Muscle of arm (tissue), 1 donor: ENCODE measurements at regions not wholly inside any gene's neighbourhood (a gene's known extent, or its start where the extent isn't known, plus 50 kb on each side); places are given as distances from the start of the nearest gene placed in this dataset.
A peak's percentile ranks its signal among the peaks of the same experiment; 100 is the strongest.
"Not testable (repeated sequence)": the region's sequence is repeated elsewhere in the genome, so short reads cannot be mapped to it uniquely, and the experiment has no call there.

ENCODE experiments used
- DNase-seq: peaks from one replicate; pipeline ENCODE4 v3.0.0-alpha.2; 2013

DNA sequence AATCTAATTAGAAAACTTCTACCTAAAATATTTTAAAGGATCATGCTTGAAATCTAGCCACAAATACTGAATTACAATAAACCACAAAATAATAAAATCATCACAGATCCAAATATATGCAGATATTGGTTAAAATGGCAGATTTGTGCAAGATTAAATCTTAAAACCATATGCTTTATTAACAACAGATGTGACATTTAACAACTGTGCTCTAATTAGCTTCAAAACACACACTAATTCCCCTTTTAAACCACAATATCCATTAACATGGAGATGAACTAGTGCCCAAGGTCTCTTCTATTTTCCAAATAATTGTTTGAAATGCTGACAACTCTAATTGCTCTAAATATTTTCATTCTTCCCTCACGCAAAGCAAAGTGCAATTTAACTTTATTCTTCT lies 1530.3 kb downstream of the SI start:
- no peak for DNase-seq

DNA sequence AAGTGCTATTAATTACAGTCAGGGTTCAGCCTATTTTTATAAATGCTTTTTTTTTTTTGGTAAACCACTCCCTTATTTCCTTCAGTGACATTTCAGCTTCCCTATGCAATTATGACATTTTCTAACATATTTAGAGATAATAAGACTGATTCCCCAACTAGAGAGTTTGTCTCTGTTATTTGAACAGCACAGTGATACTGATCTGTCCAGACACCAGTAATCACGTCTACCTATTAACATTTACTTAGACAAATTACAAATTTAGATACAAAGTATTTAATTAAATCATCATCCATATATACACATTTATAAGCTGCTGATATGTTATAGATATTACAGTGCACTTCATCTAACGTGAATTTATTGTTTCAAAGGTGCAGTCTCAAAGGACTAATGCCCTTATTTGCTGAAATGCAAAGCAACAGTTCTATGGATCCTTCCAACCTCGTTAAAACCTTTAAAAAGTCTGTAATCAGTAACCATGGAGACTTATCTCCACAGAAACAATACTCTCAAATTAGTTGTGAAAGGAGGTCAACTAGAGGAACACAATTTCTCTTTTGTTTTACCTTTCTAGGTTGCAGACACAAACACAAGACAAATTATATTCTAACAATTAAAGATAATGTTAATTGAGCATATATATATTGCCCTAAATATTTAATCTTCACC lies 1531.1 kb downstream of the SI start:
- no peak for DNase-seq

DNA sequence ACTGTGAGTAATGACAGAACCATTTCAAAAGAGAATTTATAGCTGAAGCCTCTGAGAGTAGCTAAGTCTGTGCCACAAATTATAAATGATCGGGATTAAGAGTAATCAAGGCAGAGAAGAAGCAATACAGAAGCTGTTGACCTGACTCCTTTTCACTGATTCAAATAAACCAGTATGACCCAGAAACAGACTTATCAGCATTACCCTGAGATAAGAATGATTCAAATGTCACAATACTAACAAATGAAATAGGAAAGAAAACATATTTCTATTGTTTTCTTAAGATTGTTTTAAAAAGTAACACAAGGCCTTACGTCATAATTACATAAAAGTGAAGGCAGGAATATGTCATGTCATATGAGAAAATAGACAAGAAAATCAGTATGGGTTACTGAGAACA lies 1534.6 kb downstream of the SI start:
- DNase-seq = no peak

DNA sequence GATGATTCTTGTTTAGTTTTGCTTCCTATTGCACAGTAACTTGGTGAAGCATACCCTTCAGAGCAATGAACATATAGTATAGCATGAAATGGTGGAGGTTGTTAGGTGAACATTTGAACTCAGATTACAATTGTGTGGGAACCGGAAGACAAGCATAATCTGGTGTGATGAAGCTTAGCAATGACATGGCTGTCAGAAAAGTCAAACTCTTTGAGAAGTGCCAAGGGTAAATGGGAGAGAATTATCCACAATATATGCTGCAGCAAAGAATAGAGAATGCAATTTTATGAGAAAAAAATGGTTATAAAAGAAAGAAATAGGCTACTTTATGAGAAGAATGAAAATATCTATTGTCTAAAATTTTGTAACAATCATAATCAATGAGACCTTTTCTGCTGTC lies 1536.7 kb downstream of the SI start:
- no peak for DNase-seq

DNA sequence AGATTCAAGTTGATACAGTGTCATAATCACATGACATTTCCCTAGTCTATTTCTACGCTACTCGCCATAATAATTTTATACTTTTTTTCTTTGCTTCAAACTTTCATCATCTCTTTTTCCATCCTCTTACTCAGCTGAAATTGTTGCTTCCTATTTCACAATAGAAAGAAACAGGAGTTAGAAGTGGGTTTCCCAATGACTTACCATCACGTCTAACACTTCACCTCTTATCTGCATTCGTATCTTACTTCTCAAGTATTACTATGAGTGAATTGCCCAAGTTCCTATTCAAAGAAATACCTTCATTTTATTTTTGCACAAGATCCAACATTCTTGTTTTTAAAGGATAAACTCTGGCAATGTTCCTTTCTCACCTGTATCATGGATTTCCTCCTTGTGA lies 1539.9 kb downstream of the SI start:
- DNase-seq = no peak

DNA sequence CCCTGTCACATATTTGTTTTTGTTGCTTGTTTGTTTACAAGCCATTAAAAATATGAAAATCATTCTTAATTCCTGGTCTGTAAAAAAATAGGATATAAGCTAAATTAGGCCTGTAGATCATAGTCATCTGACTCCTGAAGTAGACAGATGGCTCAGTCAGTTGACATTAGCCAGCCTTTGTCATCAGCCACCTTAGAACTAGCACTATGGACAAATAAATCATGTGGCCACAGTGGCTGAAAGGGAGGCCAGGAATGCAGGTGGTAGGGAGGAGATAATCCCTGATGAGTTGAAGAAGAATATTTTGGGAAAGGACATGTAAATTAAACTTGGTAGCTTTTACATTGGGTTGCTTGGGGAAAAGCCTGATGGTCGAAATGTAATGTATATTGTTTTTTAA lies 1544.9 kb downstream of the SI start:
- DNase-seq = no peak

DNA sequence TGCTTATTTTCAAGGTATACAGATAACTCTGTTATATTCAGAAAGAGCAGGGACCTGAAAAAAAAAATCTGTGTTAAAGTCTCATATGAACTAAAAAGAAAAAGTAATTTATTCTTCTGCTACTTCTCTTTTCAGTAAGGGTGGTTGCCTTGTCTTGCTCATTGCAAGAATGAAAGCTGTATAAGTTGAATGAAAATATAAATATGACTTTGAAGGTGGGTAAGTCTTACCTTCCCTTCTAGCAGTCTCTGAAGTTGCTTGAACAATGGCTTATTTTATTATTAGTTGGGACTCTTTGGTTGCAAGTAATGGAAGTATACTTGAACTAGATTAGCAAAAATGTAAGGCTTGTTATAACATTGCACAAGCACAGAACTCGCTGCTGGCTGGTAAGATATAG lies 1554.9 kb downstream of the SI start:
- no peak for DNase-seq

DNA sequence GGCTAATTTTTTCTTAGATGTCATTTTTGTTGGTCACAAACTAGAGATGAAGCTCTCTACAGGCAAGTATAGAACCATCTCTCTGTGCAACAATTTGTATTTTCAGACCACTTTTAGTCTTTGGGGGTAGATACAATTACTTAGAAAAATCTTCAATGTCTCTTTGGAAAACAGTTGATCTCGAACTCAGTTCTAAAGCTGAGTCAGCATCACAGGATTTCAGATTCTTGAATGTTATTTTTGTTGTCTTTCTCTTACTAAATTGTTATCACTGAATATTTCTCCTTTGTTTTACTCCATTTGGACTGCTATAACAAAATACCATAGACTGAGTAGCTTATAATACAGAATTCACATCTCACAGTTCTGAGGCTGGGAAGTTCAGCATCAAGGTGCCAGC lies 1557.0 kb downstream of the SI start:
- no peak for DNase-seq

DNA sequence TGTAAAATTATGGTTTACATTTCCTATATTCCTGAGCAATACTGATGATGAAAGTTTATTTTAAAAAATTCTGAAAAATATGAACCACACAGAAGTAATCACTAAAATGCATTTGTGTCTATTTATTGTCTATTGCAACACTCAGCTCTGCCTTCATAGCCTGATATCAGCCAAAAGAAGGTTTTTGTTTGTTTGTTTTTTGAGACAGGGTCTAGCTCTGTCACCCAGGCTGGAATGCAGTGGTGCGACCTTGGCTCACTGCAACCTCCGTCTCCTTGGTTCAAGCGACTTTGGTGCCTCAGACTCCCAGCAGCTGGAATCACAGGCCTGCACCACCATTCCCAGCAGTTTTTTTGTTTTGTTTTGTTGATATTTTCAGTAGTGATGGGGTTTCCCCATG lies 1560.2 kb downstream of the SI start:
- no peak for DNase-seq

DNA sequence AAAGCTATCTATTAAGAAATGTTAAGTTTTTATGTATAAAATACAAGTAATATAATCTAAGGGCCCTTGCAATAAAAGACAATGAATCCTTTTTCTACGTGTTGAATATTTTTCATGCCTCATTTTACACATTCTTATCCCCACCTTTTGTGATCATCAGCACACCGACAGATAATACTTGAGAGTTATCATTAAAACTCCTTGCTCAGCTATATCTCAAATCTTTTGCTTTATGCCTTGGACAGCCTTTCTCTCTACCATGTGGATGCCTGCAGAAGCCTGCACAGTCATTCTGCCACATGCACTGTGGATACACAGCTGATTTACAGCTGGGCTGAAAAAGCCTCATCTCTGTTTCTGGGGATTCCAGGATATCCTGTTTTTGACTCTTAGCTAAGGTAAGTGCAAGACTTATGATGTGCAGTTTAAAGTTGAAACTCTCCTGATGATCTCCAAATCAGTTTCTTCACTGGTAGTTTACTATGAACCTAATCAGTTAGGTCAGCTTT lies 1565.1 kb downstream of the SI start:
- DNase-seq = no peak

DNA sequence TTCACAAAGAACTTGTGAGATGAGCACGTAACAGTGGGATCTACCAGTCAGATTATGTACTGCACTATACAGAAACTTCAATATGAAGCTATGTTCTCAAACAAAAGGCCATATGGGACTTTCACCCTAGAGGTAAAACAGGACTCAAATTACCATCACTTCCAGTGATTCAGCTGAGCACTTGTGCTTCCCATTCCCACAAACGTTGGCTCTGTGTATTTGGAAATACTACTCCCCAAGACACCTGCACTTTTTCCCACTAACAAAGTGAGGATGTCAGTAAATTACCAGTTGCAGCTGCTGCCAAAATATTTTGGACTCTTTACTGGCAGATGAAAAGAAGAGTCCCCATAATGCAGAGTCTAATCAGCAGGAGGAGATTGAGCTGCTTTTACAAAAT lies 1570.1 kb downstream of the SI start:
- no peak for DNase-seq

DNA sequence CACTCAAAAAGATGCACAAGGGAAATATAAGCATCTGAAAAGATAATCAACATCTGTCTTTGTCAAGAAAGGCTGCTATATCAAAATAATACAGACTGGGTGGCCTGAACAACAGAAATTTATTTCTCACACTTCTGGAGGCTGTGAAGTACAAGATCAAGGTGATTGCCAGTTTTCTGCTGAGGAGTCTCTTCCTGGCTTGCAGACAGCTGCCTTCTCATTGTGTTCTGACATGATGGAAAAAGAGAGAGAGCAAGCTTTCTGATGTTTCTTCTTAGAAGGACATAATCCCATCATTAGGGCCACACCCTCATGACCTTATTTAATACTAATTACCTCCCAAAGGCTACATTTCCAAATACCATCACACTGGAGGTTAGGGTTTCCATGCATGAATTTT lies 1573.3 kb downstream of the SI start:
- peak; percentile 4 for DNase-seq

DNA sequence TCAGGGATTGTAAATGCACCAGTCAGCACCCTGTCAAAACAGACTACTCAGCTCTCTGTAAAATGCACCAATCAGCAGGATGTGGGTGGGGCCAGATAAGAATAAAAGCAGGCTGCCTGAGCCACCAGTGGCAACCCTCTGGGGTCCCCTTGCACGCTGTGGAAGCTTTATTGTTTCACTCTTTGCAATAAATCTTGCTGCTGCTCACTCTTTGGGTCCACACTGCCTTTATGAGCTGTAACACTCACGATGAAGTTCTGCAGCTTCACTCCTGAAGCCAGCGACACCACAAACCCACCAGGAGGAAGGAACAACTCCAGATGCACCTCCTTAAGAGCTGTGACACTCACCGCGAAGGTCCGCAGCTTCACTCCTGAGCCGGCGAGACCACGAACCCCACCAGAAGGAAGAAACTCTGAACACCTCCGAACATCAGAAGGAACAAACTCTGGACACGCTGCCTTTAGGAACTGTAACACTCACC lies 1578.5 kb downstream of the SI start:
- not testable (repeated sequence) for DNase-seq

DNA sequence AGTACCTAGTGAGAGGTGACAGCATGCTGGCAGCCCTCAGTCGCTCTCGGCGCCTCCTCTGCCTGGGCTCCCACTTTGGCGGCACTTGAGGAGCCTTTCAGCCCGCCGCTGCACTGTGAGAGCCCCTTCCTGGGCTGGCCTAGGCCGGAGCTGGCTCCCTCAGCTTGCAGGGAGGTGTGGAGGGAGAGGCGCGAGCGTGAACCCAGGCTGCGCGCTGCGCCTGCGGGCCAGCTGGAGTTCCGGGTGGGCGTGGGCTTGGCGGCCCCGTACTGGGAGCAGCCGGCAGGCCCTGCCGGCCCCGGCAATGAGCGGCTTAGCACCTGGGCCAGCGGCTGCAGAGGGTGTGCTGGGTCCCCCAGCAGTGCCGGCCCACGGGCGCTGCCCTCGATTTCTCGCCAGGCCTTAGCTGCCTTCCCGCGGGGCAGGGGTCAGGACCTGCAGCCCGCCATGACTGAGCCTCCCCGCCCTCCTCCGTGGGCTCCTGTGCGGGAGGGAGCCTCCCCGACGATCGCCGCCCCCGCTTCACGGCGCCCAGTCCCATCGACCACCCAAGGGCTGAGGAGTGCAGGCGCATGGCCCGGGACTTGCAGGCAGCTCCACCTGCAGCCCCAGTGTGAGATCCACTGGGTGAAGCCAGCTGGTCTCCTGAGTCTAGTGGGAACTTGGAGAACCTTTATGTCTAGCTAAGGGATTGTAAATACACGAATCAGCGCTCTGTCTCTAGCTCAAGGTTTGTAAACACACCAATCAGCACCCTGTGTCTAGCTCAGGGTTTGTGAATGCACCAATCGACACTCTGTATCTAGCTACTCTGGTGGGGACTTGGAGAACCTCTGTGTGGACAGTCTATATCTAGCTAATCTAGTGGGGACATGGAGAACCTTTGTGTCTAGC lies 1579.2 kb downstream of the SI start:
- not testable (repeated sequence) for DNase-seq

DNA sequence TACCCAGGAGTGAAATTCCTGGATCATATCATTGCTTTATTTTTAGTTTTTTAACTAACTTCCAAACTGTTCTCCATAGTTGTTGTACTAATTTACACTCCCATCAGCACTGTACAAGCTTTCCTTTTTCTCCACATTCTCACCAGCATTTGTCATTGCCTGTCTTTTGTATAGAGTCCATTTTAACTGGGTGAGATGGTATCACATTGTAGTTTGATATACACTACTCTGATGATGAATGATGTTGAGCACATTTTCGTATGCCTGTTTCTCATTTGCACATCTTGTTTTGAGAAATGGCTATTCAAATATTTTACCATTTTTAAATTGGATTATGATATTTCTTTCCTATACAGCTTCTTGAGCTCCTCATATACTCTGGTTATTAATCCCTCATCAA lies 1586.6 kb downstream of the SI start:
- DNase-seq = no peak

DNA sequence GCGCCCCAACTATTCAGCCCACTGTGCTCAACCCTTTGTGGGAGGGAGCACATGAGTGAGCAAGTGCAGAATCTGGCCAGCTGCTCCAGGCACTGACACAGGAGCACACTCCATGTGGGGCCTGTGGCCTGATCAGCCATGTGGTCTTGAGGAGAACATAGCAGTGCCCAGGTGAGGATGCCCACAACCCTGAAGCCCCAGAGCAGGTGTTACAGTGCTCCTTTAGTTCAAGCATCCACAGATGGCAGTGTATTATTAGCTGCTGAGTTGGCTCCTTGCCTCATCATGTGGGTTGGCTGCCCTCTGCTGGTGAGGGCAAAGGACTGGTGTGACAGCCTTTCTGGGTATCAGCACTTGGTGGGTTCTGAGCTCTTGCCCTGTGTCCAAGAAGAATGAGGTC lies 1588.2 kb downstream of the SI start:
- DNase-seq = no peak

DNA sequence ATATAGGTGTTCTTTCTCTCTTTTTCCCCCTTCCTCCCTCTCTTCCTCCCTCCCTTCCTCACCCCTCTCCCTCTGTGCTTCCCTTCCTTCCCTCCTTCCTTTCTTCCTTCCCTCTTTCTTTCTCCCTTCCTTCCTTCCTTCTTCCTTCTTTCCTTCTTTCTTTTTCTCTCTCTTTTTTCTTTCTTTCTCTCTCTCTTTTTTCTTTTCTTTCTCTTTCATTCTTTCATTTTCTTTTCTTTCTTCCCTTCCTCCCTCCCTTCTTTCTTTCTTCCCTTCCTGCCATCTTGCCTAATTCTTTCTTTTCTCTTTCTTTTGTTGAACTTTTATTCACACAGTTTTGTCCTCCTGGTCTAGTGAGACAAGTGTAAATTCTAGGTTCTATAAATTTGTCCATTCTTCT lies 1595.6 kb downstream of the SI start:
- no peak for DNase-seq

DNA sequence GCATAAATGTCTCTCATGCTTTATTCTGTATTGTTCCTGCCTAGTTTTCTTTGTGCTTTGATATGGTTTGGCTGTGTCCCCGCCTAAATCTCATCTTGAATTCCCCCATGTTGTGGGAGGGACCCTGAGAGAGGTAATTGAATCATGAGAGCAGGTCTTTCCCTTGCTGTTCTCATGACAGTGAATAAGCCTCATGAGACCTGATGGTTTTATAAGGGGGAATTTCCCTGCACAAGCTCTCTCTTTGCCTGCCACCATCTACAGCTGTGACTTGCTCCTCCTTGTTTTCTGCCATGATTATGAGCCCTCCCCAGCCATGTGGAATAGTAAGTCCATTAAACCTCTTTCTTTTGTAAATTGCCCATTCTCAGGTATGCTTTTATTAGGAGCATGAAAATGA lies 1596.6 kb downstream of the SI start:
- no peak for DNase-seq

DNA sequence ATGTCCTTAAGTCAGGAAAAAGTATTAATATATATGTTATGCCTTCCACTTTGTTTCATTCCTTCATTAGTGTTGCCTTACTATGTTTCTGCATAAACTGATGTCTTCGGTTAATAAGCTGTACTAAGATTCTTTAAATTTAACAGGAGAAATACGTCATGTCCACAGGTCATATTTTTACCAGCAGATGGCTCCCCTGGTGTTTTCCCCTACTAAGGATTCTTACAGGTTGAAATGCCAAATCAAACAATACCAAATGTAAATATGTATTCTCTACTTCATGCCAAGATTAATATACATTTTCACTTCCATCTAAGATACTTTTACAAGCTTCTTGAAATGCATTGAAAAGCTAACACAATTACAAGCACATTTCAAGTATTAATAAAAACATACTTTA lies 1602.1 kb downstream of the SI start:
- peak; percentile 6 for DNase-seq

DNA sequence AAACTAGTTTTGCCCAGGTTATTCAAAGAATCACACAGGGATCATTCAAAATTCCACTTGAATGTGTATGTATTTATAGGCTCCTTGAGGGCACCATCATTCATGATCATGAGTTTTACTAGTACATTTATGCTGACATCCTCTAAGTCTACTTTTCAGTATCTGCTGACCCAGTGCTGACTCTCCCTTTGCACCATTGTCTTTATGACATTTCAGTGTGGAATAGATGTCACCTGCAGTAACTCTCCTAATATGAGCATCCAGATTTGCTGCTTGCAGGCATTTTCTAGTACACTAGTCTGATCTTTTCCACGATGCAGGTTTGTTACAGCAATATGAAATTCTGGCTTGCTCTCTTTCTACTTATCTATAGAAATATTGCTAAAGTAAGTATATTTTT lies 1603.5 kb downstream of the SI start:
- DNase-seq = no peak

DNA sequence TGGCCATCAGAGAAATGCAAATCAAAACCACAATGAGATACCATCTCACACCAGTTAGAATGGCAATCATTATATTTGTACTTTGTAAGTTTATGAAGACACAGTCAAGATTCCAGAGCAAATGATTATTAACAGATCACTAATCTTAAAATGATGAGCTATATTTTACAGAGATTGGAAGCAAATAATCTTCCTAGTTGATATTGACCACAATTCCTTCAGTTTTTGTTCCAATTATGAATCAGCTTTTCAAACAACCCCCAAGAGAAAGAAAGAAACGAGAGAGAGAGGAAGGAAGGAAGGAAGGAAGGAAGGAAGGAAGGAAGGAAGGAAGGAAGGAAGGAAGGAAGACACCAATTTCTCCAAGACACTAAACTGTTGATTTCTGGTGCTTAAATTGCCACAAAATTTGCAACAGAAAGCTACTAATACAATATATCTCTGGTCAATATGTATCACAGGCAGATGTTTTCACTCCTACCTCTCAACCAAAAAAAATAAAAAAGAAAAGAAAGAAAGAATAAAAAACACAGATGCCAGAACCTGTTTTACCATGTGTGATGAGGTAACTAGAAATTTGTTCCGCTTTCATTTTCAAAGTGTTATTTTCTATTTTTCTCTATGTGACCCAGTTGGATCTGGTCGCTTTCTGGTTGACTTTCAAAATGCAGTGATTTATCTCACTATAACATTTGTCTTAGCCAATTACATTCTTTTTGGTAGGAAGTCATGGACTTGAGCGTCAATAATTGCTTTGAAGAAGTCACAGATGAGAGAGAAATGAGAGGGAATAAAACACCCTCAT lies 1609.6 kb downstream of the SI start:
- no peak for DNase-seq

DNA sequence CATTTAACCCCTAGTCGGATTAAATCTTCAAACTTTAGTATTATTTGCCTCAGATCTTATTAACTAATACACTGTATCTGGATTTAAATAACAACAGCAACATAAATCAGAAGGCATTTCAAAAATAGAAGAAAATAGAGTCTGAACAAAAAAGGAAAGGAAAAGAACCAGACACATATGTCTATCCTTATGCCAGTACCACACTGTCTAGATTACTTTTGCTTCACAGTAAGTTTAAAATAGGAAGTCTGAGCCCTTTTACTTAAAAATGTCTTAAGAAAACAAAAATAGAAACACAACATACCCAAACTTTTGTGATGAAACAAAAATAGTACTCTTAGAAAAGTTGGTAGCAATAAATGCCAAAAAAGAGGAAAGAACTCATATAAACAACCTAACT lies 1615.8 kb downstream of the SI start:
- no peak for DNase-seq
